A673 (cell line): ENCODE measurements at regions not wholly inside any gene's neighbourhood (a gene's known extent, or its start where the extent isn't known, plus 50 kb on each side); places are given as distances from the start of the nearest gene placed in this dataset.

Experiments used
- BruUV-seq: library from RNA; stranded (reverse); fragments of 400-500 nt; replicated peaks from 2 replicates; lab custom pipeline; 2021; lab: Mats Ljungman, UMichigan
- CTCF ChIA-PET: fragments of 300-600 bp; sonication (Branson Sonifier 250); formaldehyde crosslinking; loops from one replicate; lab custom pipeline; 2022; ENCODE audit warnings: antibody characterized with exemption; lab: Charles Lee
- POLR2A ChIA-PET: fragments of 300-600 bp; sonication (Branson Sonifier 250); formaldehyde crosslinking; loops from one replicate; lab custom pipeline; 2022; ENCODE audit warnings: antibody characterized with exemption; ENCODE audit not compliant: low non-redundant PET; lab: Charles Lee
- DNase-seq: peaks from one replicate; pipeline ENCODE4 v3.0.0-alpha.2; 2015; ENCODE audit warnings: low spot score
- H3K27ac ChIP-seq: fragments of 200-600 bp; sonication (generic); 2 replicates; pipeline ENCODE4 v1.5.1; 2016; ENCODE audit warnings: mixed run types, low read depth, mild to moderate bottlenecking, mixed read lengths, antibody characterized with exemption, low read length; ENCODE audit not compliant: poor library complexity, severe bottlenecking
- H3K27me3 ChIP-seq: fragments of 200-600 bp; sonication (generic); replicated peaks from 2 replicates; pipeline ENCODE4 v1.6.1; 2017; ENCODE audit warnings: mixed run types, low read depth, mild to moderate bottlenecking, mixed read lengths, antibody characterized with exemption, low read length; ENCODE audit not compliant: insufficient read depth, poor library complexity
- H3K36me3 ChIP-seq: fragments of 200-600 bp; sonication (generic); 2 replicates; pipeline ENCODE4 v1.6.1; 2016; ENCODE audit warnings: mixed run types, mild to moderate bottlenecking, mixed read lengths, antibody characterized with exemption, low read length; ENCODE audit not compliant: insufficient read depth, poor library complexity, severe bottlenecking
- H3K4me1 ChIP-seq: fragments of 200-600 bp; sonication (generic); 2 replicates; pipeline ENCODE4 v1.6.1; 2017; ENCODE audit warnings: mixed run types, mild to moderate bottlenecking, mixed read lengths, antibody characterized with exemption, low read length; ENCODE audit not compliant: insufficient read depth, poor library complexity, severe bottlenecking
- H3K4me3 ChIP-seq: fragments of 200-600 bp; sonication (generic); 2 replicates; pipeline ENCODE4 v1.5.1; 2016; ENCODE audit warnings: low read depth, mixed run types, mild to moderate bottlenecking, mixed read lengths, low read length; ENCODE audit not compliant: poor library complexity, severe bottlenecking
- H3K9me3 ChIP-seq: fragments of 200-600 bp; sonication (generic); 2 replicates; pipeline ENCODE4 v1.6.1; 2016; ENCODE audit warnings: mixed run types, low read depth, mild to moderate bottlenecking, mixed read lengths, antibody characterized with exemption, low read length; ENCODE audit not compliant: poor library complexity, severe bottlenecking
- EZH2 ChIP-seq: fragments of 200-600 bp; sonication (generic); IDR thresholded peaks from 2 replicates; pipeline ENCODE4 v1.6.1; 2017; ENCODE audit warnings: borderline replicate concordance, low read depth, mild to moderate bottlenecking, mixed read lengths, antibody characterized with exemption, low read length; ENCODE audit not compliant: poor library complexity, severe bottlenecking
- intact Hi-C: fragments of 100-400 bp; cut with micrococcal nuclease; formaldehyde crosslinking; loops from one replicate; pipeline ENCODE4 v1.10.0; 2022; ENCODE audit not compliant: unreplicated experiment
- TF ChIP-seq, protein P1 (sequence below): fragments of 300-800, 200-600 bp; sonication (generic); conservative IDR thresholded peaks from 2 replicates; pipeline ENCODE4 v1.5.1; 2017; ENCODE audit warnings: low read depth, mild to moderate bottlenecking, antibody characterized with exemption, low read length, moderate library complexity, mixed read lengths

DNA sequence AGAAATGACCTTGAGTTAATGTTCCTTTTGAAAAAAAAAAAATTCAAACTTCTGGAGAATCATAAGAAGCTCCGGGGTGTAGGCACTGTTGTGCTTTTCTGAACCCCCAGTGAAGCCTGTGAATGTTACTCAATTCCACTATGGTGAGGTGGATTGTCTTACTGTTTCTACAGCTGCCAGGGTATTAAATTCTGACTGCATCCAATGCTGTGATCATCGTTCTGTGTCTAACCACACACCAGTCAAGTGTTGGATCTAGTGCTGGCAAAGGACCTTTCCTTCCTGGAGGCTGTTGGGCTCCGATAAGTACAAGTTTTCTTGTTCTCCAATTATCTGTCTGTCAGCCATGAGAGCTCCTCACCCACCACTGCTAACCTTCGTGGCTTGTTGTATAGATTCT is 162.0 kb upstream of the EPHA7 start:
- no TSS peak for BruUV-seq
- intact Hi-C loops, result no loop called here
- TF ChIP-seq, protein P1, sequence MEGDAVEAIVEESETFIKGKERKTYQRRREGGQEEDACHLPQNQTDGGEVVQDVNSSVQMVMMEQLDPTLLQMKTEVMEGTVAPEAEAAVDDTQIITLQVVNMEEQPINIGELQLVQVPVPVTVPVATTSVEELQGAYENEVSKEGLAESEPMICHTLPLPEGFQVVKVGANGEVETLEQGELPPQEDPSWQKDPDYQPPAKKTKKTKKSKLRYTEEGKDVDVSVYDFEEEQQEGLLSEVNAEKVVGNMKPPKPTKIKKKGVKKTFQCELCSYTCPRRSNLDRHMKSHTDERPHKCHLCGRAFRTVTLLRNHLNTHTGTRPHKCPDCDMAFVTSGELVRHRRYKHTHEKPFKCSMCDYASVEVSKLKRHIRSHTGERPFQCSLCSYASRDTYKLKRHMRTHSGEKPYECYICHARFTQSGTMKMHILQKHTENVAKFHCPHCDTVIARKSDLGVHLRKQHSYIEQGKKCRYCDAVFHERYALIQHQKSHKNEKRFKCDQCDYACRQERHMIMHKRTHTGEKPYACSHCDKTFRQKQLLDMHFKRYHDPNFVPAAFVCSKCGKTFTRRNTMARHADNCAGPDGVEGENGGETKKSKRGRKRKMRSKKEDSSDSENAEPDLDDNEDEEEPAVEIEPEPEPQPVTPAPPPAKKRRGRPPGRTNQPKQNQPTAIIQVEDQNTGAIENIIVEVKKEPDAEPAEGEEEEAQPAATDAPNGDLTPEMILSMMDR, result no peak
- TF ChIP-seq EZH2, result no peak
- POLR2A ChIA-PET, result interaction anchor here (0.6 kb wide), 1 partner anchor 156 kb away, joined by 3 read pairs; no protein-coding TSS in a partner anchor
- CTCF ChIA-PET, result no interaction called here
- H3K4me3 ChIP-seq, result no peak overlapping the region
- H3K4me1 ChIP-seq, result peaks cover 5% of the 10 kb centered on the region
- no peak overlapping the region for H3K27ac ChIP-seq
- H3K36me3 ChIP-seq, result no peaks in the 10 kb centered on the region
- no peaks in the 10 kb centered on the region for H3K27me3 ChIP-seq
- H3K9me3 ChIP-seq, result no peaks in the 10 kb centered on the region
- no peak for DNase-seq

DNA sequence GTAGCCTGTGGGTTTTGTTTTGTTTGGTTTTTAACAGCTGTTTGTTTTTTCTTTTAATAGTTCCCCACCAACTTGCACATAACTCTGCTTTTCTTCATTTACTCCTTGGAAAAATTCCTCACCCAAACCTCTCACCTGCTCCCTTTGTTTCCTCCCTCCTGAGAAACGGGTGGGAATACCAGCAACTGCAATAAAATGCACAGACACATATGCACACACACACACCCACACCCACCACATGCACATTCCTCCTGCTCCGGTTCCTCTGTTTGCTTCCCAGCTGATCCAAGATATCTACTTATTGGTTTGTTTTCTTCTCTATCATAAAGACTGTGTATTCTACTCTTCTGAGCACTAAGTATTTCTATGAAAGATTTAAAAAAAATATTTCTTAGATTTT is 161.1 kb upstream of the EPHA7 start:
- BruUV-seq, result no TSS peak
- CTCF ChIA-PET, result no interaction called here

DNA sequence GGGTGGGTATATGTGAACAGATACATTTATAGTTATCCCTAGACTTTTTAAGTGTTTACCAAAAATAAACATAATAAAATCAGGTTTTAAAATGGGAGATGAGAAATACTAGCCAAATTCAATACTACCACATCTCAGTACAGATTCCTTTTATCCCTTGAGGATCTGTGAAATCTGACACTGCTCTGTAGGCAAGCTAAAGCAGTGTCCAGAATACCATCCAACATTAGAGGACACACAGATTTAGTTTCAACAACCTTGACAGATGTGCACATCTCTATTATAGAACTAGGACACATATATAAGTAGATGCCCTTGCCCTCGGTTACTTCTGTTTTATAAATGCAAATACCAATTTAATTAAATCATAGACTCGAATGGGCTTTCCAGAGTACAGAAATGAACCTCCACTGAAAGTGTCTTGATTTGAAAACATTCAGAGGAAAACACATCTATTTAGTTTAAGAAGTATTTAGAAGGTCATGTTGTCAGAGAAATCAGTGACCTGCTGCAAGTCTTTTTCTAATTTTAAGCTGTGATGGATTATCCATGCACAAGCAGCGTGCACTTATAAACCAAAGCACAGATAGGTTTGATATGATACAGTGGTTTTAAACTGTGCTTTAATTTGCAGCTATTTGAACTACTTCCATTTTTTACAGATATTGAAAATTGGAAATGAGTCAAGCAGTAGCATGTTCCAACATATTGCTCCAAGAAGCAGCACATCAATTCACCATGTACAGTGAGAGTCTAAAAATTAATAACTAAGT is 156.3 kb upstream of the EPHA7 start:
- ChIA-PET CTCF (no interaction called here), POLR2A (no interaction called here)
- Histone ChIP-seq H3K4me3 (no peak overlapping the region), H3K4me1 (peaks cover 11% of the 10 kb centered on the region), H3K27me3 (no peaks in the 10 kb centered on the region), H3K27ac (no peak overlapping the region), H3K36me3 (no peaks in the 10 kb centered on the region), H3K9me3 (no peaks in the 10 kb centered on the region)
- no peak for DNase-seq
- BruUV-seq, result no TSS peak
- TF ChIP-seq, protein P1, result no peak
- no peak for TF ChIP-seq EZH2
- intact Hi-C loops, result no loop called here

More for the DNA sequence above, 161.1 kb upstream of the EPHA7 start:
- no peak for TF ChIP-seq EZH2
- TF ChIP-seq, protein P1, result no peak
- Histone ChIP-seq H3K4me3 (no peak overlapping the region), H3K9me3 (no peaks in the 10 kb centered on the region), H3K4me1 (peaks cover 5% of the 10 kb centered on the region), H3K27me3 (no peaks in the 10 kb centered on the region), H3K27ac (no peak overlapping the region), H3K36me3 (no peaks in the 10 kb centered on the region)
- DNase-seq, result no peak
- intact Hi-C loops, result no loop called here
- POLR2A ChIA-PET, result no interaction called here
